ENCODE measurements at regions not wholly inside any gene's neighbourhood (a gene's known extent, or its start where the extent isn't known, plus 50 kb on each side); places are given as distances from the start of the nearest gene placed in this dataset.

GRCh38 chr13:34363266-34363665, 545.3 kb downstream of the RFC3 start:
- Histone ChIP-seq H3K27me3 (ENCODE audit: insufficient read depth, low read length, poor library complexity, severe bottlenecking) (no peaks in the 10 kb centered on the region), H3K79me2 (ENCODE audit: insufficient read depth, low read length) (no peaks in the 10 kb centered on the region), H3K9ac (ENCODE audit: low read depth, low read length, poor library complexity, severe bottlenecking) (no peak overlapping the region), H2AFZ (ENCODE audit: low read length) (no peak overlapping the region), H3K9me3 (ENCODE audit: insufficient read depth, low read depth, low read length) (no peaks in the 10 kb centered on the region; the same call in 1 of the 2 replicates), H3K36me3 (ENCODE audit: insufficient read depth, low read length) (no peaks in the 10 kb centered on the region), H3K4me2 (ENCODE audit: low read depth, low read length, poor library complexity, severe bottlenecking) (no peak overlapping the region), H3K4me1 (ENCODE audit: insufficient read depth, low read length, poor library complexity, severe bottlenecking) (no peaks in the 10 kb centered on the region), H3F3A (ENCODE audit: low read depth) (no peaks in the 10 kb centered on the region), H3K9me2 (replicated peaks; ENCODE audit: low read depth, low read length) (no peaks in the 10 kb centered on the region), H3K4me3 (ENCODE audit: low read length, poor library complexity, severe bottlenecking) (no peak overlapping the region), H4K20me1 (ENCODE audit: insufficient read depth, low read length, poor library complexity, severe bottlenecking) (no peaks in the 10 kb centered on the region)
- TF ChIP-seq EZH2phosphoT487 (IDR thresholded peaks at IDR 0.05; ENCODE audit: borderline replicate concordance) = no peak
- no peak for TF ChIP-seq CTCF (conservative IDR thresholded peaks at IDR 0.05; ENCODE audit: low read length)

- no peaks in the 10 kb centered on the region for H4K20me1 ChIP-seq (ENCODE audit: insufficient read depth, low read length, poor library complexity, severe bottlenecking)
- TF ChIP-seq EZH2phosphoT487 (IDR thresholded peaks at IDR 0.05; ENCODE audit: borderline replicate concordance) (no peak), CTCF (conservative IDR thresholded peaks at IDR 0.05; ENCODE audit: low read length) (no peak)
These were observed 546.7 kb downstream of the RFC3 start for GRCh38 chr13:34364633-34365032.

GRCh38 chr13:34369931-34370330, 552.0 kb downstream of the RFC3 start:
- Histone ChIP-seq H2AFZ (ENCODE audit: low read length) (no peak overlapping the region), H3K27me3 (ENCODE audit: insufficient read depth, low read length, poor library complexity, severe bottlenecking) (no peaks in the 10 kb centered on the region), H4K20me1 (ENCODE audit: insufficient read depth, low read length, poor library complexity, severe bottlenecking) (no peaks in the 10 kb centered on the region), H3K4me1 (ENCODE audit: insufficient read depth, low read length, poor library complexity, severe bottlenecking) (no peaks in the 10 kb centered on the region), H3K9me3 (ENCODE audit: insufficient read depth, low read depth, low read length) (no peaks in the 10 kb centered on the region; the same call in 1 of the 2 replicates), H3K9ac (ENCODE audit: low read depth, low read length, poor library complexity, severe bottlenecking) (no peak overlapping the region), H3K4me2 (ENCODE audit: low read depth, low read length, poor library complexity, severe bottlenecking) (no peak overlapping the region), H3F3A (ENCODE audit: low read depth) (no peaks in the 10 kb centered on the region), H3K36me3 (ENCODE audit: insufficient read depth, low read length) (no peaks in the 10 kb centered on the region), H3K4me3 (ENCODE audit: low read length, poor library complexity, severe bottlenecking) (no peak overlapping the region), H3K79me2 (ENCODE audit: insufficient read depth, low read length) (no peaks in the 10 kb centered on the region), H3K9me2 (replicated peaks; ENCODE audit: low read depth, low read length) (no peaks in the 10 kb centered on the region)
- no peak for TF ChIP-seq EZH2phosphoT487 (IDR thresholded peaks at IDR 0.05; ENCODE audit: borderline replicate concordance)
- TF ChIP-seq CTCF (conservative IDR thresholded peaks at IDR 0.05; ENCODE audit: low read length) = no peak

More at GRCh38 chr13:34364633-34365032, 546.7 kb downstream of the RFC3 start:
- H3F3A ChIP-seq (ENCODE audit: low read depth) = no peaks in the 10 kb centered on the region
- H3K79me2 ChIP-seq (ENCODE audit: insufficient read depth, low read length) = no peaks in the 10 kb centered on the region
- no peaks in the 10 kb centered on the region for H3K36me3 ChIP-seq (ENCODE audit: insufficient read depth, low read length)
- H3K9me3 ChIP-seq (ENCODE audit: insufficient read depth, low read depth, low read length) = no peaks in the 10 kb centered on the region; the same call in 1 of the 2 replicates
- no peaks in the 10 kb centered on the region for H3K27me3 ChIP-seq (ENCODE audit: insufficient read depth, low read length, poor library complexity, severe bottlenecking)
- no peak overlapping the region for H3K4me2 ChIP-seq (ENCODE audit: low read depth, low read length, poor library complexity, severe bottlenecking)
- H3K4me1 ChIP-seq (ENCODE audit: insufficient read depth, low read length, poor library complexity, severe bottlenecking) = no peaks in the 10 kb centered on the region
- no peak overlapping the region for H2AFZ ChIP-seq (ENCODE audit: low read length)
- no peak overlapping the region for H3K4me3 ChIP-seq (ENCODE audit: low read length, poor library complexity, severe bottlenecking)
- no peak overlapping the region for H3K9ac ChIP-seq (ENCODE audit: low read depth, low read length, poor library complexity, severe bottlenecking)
- no peaks in the 10 kb centered on the region for H3K9me2 ChIP-seq (replicated peaks; ENCODE audit: low read depth, low read length)
